Activated CD4-positive, alpha-beta T cell treated with anti-CD3 and anti-CD28 coated beads for 48 hours (primary cell): ENCODE measurements at regions not wholly inside any gene's neighbourhood (a gene's known extent, or its start where the extent isn't known, plus 50 kb on each side); places are given as distances from the start of the nearest gene placed in this dataset.

Experiments used
- DNase-seq: peaks from one replicate; pipeline ENCODE4 v3.0.0-alpha.2; 2020

DNA sequence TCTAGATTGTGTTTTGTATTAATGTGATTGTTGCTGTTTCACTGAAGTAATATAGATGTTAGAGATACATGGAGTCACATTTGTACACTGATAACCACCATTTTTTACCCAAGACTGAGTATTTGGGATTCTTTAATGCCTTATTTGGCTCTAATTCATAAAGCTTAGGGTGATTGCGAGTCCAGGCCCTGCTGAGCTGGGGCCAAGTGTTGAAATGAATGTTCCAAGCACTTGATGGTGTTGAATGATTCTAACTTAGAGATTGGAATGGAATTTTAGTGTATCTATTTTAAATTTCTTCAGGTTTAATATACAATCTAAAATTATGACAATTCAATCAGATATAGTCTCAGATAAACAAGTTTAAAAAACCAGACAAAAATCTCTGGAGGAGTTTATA, 329.4 kb upstream of the SLC35B3 start:
- DNase-seq, result no peak

- no peak for DNase-seq
These were observed 325.6 kb upstream of the SLC35B3 start for GRCh38 chr6:8760951-8761350.

DNA sequence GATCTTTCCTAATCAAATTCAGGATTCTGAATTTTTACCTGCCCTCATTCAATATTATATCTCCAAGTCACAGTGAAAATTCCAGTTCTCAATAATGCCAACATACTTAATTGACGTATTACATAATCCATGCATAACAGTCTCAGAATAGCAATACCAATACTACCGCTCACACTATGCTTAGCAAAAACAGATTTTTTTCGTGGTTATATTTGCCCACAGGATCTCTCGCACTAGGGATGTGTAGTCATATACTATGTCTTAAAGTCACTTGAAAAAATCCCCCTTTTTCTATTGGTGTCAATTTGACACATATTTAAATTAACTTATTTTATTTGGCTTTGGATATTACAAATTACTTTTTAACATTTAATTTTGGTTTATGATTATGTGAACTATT, 323.1 kb upstream of the SLC35B3 start:
- no peak for DNase-seq

- DNase-seq, result no peak
These were observed 315.3 kb upstream of the SLC35B3 start for GRCh38 chr6:8750627-8751026.

DNA sequence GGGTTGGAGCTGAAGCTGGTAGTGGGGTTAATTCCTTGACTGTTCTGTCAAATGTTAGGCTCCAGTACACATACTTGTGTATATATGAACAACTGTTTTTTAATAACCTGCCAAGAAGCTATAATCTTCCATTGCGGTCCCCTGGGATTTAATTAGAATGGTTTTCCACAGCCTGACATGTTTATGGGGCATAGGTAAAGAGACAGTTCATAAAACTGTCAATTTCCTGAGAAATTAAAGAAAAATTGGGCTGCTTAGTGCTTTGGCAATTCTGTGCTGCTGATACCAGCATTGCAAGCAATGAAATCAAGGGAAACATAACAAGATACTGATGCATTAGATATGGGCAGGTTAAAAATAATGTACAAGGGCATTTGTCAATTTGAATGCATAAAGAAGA, 314.1 kb upstream of the SLC35B3 start:
- no peak for DNase-seq

DNA sequence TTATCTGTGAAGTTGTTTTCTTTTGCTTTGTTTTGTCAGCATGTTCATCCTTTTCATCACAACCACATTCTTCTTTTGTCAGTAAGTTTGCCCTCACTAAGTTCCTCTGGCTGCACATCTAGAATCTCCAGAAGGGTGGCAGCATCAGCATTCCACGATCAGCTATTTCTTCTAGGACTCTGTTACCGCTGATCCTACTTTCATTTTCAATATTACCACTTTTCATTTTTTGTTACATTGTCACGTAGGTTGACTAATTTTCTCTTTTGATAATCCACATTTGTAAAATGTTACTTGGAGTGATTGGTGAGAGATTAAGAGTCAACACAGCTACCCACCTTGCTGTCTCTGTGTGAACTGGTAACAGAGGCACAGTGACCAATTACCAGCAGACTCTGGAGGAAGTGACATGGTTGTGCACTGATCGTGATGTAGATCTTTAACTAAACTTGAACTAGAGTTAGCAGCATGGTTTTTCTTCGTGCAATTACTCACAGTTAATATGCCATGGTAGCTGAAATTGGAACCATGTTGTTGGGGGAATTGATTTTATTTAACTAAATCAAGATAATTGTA, 307.9 kb upstream of the SLC35B3 start:
- no peak for DNase-seq

DNA sequence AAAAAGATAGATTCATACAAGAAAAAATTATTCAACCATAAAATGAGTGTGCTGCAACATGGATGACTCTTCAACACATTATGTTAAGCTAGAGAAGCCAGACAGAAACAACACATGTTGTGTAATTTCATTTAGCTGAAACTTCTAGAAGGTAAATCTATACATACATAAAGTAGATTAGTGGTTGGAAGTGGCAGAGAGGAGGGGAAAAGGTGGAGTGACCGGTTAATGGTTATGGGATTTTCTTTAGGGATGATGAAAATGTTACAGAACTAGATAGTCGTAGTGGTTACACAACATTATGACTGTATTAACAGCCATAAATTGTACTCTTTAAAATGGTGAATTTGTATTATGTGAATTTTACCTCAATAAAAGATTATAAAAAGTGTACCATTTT, 304.1 kb upstream of the SLC35B3 start:
- DNase-seq, result no peak

GRCh38 chr6:8738951-8739350, 303.6 kb upstream of the SLC35B3 start:
- DNase-seq, result no peak

GRCh38 chr6:8736156-8736895, 301.0 kb upstream of the SLC35B3 start:
- no peak for DNase-seq

GRCh38 chr6:8733879-8734278, 298.5 kb upstream of the SLC35B3 start:
- no peak for DNase-seq

- no peak for DNase-seq
These were observed 296.5 kb upstream of the SLC35B3 start for GRCh38 chr6:8731874-8732273.

- no peak for DNase-seq
These were observed 275.5 kb upstream of the SLC35B3 start for GRCh38 chr6:8710668-8711431.

DNA sequence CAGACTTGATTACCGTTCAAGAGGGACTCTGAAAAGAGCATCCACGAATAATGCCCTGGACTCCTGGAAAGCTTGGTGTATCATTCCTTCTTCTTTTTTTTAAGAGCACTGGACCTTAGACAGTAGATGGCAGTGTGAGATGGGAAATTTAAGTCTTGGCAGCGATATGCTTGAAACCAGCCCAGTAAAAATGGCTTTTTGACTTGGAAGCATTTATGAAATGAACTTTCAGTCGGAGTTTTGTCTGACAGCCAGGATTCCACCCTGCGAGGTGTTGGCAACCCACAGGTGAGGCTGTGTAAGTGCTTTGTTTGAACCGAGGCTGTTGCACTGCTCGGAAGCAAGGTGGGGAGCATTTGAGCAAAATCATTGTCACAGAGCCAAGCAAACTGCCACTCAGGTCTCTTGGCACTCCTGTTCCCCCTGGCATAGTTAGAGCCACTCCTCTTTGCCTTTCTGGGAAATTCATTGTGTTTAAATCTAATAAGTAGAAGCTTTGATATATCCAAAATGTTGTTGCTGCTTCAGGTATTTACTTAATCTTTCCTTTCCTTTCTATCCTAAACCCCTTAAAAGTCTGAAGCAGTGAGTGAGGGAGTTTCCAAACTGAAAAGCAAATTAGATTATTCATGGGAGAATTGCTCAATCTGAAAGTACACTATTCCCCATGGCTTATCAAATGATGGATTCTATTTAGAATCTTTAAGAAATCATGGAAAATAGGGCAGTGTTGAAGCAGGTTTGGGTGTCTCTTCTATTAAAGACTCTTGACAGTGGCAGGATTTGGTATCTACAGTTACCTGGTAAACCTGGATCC, 272.8 kb upstream of the SLC35B3 start:
- DNase-seq, result no peak

DNA sequence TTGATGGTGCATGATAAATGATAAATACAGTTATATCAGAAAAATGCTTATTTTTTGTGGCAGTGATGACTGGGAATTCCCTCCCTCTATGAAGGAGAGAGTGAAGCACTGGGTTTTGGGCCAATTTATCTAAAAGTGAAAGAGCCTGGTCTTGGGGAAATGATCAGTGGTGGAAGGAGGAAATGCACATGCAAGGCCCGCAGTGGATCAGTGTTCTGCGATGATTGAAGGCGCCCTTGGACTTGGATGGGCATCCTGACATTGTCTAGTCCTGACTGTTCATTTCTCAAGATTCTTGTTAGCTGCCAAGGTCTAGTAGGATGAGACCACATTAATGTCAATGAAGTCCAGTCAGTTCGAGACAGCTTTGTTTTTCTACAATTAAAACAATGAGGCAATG, 272.0 kb upstream of the SLC35B3 start:
- DNase-seq, result no peak

DNA sequence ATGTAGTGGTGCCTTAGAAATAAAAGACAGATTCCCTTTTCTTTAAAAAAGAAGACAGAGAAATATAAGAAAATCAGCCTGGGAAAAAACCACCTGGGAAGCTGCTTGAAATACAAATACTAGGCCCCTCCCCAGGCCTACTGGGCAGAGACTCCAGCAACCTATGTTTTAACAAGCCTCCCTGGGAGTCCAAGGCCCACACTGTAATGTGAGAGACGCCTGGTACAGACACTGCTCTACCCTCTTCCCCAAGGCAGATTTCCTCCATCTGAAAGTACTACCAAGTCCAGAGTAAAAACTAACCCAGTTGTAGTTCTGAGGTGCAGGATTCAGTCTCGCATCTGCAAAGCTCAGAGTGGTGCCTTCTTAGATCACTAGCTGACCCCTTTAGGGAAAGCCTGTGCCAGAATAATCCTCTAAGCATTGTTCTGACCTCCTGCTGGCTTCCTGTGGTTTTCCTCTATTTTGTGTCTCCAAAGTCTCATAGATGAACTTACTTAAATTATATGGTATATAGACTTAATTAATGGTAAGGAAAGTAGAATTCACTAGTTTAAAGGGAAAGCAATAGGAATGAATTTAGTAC, 270.2 kb upstream of the SLC35B3 start:
- DNase-seq, result no peak

DNA sequence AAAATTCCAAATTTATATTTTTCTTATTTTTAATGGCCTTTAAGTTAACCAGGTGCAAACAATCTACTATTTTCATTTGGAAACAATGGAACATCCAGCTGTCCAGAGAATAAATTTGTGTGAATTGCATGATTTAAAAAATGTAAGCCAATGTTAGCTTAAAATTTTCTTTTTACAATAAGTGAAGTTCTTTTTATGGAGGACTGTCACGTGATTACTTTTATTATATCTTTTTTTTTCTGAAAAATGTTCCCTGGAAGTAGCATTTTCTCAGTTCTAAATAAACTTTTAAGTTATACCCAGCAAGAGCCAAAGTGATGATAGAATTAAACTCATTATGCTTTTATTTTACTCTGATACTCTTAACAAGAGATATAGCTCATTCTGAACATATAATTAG, 267.7 kb upstream of the SLC35B3 start:
- DNase-seq, result no peak

DNA sequence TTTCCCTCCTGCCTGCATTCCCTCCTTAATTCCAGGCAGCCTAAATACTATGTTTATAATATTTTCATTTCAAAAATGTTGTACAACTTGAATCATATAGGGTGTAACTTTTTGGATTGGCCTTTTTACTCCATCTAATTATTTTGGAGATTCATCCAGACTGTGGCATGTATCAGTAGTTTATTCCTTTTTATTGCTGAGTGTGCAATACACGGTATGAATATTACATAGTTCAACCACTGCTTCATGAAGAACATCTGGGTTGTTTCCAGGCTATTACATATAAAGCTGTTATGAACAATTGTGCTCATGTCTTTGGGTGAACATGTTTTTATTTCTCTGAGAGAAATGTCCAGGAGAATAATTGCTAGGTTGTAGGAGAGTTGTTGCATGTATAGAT, 253.5 kb upstream of the SLC35B3 start:
- DNase-seq, result no peak

- DNase-seq, result no peak
These were observed 250.7 kb upstream of the SLC35B3 start for GRCh38 chr6:8686077-8686476.

DNA sequence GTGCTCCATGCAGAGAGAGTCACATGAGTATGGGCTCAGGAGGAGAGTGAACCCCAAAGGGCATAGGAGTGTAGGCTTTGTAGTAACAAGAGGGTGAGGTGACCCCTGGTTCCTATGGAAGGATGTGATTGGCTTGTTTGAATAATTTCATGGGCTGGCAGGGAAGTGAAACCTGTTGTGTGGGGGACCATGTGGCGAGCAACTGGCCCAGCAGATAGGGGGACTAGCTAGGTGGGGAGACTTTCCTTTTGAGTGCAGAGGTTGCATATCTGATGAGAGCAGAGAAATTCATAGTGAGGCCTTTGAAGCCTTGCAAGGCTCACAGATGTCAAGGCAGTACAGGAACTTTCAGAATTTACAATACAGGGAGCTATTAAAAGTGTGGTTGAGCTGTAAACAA, 247.9 kb upstream of the SLC35B3 start:
- DNase-seq, result no peak

DNA sequence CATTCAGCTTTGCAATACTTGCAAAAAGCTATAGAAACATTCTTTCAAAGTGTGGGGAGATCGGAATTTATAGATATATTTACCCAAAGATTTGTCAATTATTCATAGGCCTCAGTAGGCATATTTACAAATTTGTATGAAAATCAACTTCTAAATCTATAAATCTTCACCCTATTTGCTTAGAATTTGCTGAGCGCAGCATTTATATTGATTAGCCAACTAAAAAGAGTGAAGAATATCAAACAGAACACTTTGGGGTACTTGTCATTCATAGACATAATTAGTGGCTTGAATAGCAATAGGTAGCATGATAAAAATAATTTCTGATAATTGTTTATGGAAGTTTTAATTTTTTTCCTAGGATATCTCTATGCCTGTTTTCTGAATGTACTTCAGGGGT, 244.5 kb upstream of the SLC35B3 start:
- DNase-seq, result no peak

DNA sequence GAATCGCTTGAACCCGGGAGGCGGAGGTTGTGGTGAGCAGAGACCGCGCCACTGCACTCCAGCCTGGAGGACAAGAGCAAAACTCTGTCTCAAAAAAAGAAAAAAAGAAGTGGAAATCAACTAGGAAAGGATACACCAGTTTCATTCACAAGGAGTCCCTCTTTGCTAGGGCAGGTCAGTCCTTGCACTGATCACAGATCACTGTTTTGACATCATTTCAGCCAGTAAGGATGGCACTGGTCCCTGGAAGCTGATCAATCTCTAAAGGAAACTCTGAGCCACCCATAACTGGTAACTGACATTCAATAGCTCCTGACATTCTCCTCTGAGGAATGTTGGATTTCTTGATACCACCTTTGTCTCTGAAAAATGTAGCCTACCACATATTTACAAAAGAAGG, 243.1 kb upstream of the SLC35B3 start:
- DNase-seq, result no peak

DNA sequence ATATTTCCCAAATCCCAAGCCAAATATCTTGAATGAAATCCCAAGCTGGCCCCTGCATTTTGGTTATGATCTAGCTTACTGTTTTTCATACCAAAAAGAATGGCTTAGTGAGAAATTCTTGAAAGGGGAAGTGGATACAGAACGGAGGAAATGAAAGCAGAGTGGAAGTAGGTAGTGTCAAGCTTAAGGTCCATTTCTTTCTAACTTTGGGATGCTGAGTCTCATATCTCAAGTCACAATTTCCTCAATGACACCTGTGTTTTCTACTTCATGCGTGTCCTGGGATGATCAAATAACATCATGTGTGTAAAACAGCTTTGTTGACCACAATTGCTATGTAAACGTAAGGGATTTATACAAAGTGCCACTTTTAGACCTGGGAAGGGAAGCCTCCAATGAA, 238.8 kb upstream of the SLC35B3 start:
- no peak for DNase-seq

GRCh38 chr6:8672882-8673281, 237.5 kb upstream of the SLC35B3 start:
- no peak for DNase-seq
